ENCODE measurements at regions not wholly inside any gene's neighbourhood (a gene's known extent, or its start where the extent isn't known, plus 50 kb on each side); places are given as distances from the start of the nearest gene placed in this dataset.
A peak's percentile ranks its signal among the peaks of the same experiment; 100 is the strongest.

DNA sequence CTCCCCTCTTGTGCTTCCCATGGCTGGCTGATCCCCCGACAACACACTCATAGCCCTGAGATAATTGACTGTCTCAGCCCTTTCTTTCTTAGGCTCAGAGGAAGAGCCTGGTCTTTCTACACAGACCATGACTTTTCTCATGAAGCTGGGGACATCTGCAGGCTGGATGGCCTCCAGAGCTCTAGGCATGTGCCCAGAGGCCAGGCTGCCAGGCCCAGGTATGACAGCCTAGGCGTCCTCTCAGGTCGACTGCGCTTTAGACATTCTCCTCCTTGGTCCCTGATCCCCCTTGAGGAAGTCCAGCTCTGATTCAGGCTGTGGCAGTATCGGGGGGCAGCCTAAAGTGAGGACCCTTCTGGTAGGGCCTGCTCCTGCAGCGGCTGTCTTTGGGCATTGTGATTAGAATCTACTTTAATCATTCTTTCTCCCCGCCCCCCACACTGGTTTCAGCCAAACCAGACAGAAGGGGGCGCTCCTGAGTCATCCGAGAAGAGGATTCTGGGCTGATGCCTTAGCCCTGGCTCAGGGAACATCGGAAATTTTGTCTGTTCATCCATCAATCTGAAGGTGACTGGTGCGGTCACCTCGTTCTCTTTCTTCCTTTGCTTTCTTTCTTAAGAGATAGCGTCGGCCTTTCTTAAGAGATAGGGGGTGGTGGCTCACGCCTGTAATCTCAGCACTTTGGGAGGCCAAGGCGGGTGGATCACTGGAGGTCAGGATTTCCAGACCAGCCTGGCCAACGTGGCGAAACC is 66.5 kb upstream of the HSPA9 start:
- Histone ChIP-seq H3K36me3 (ENCODE audit: control insufficient read depth, low read length) (no peaks in the 10 kb centered on the region), H3K4me3 (ENCODE audit: low read length) (no peak overlapping the region), H3K27ac (ENCODE audit: low read depth, low read length) (no peak overlapping the region), H4K20me1 (ENCODE audit: control insufficient read depth, insufficient read depth, low read depth, low read length) (no peaks in the 10 kb centered on the region), H3K27me3 (ENCODE audit: control insufficient read depth, low read length) (no peaks in the 10 kb centered on the region; the same call in 1 of the 2 replicates), H3K79me2 (ENCODE audit: control insufficient read depth, low read length) (no peaks in the 10 kb centered on the region), H3K9me2 (replicated peaks; ENCODE audit: control insufficient read depth, low read length) (no peaks in the 10 kb centered on the region), H3K4me1 (ENCODE audit: control insufficient read depth, low read length) (no peaks in the 10 kb centered on the region), H3F3A (ENCODE audit: control insufficient read depth, insufficient read depth) (no peaks in the 10 kb centered on the region), H3K4me2 (ENCODE audit: low read length) (no peak overlapping the region), H3K9me3 (ENCODE audit: control insufficient read depth, insufficient read depth, low read length) (no peaks in the 10 kb centered on the region)
- TF ChIP-seq EZH2phosphoT487 (IDR thresholded peaks at IDR 0.05; ENCODE audit: borderline replicate concordance, low read length) (no peak), CTCF (IDR thresholded peaks at IDR 0.05; ENCODE audit: low read depth, low read length, poor library complexity, severe bottlenecking) (peak; percentile 84)

DNA sequence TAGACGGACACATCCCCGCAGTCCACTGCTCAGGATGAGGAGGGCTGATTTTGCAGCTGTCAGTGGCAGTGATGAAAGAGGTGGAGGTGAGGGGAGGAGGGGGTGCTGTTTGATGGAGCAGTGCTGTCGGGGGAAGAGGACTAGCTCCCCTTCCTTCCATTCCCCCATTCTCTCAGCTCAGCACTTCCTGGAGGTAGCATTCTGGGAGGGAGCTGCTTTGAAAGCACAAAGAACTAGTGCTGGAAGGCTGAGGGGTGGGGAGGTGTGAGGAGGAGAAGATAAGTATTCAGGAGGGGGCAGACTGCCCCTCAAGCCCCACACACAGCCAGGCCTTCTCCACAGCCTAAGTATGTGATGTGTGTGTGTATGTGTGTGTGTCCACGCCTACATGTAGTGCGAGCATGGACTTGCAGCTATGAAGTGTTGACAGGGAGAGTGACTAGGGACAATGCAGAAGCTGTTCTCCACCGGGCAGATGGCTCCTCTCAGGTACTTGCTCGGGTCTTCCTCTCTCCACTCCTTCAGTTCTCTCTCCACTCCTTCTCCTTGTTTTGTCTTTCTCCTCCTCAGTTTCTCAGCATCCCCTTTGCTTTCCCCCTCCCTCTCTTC is 65.5 kb upstream of the HSPA9 start:
- H3K4me3 ChIP-seq (ENCODE audit: low read length), result no peak overlapping the region
- H3K4me2 ChIP-seq (ENCODE audit: low read length), result no peak overlapping the region
- no peak for TF ChIP-seq CTCF (IDR thresholded peaks at IDR 0.05; ENCODE audit: low read depth, low read length, poor library complexity, severe bottlenecking)
- no peak for TF ChIP-seq EZH2phosphoT487 (IDR thresholded peaks at IDR 0.05; ENCODE audit: borderline replicate concordance, low read length)

GRCh38 chr5:138640138-138640537 is 64.9 kb upstream of the HSPA9 start:
- H3F3A ChIP-seq (ENCODE audit: control insufficient read depth, insufficient read depth), result no peaks in the 10 kb centered on the region
- H3K4me3 ChIP-seq (ENCODE audit: low read length), result no peak overlapping the region
- H3K36me3 ChIP-seq (ENCODE audit: control insufficient read depth, low read length), result no peaks in the 10 kb centered on the region
- H3K79me2 ChIP-seq (ENCODE audit: control insufficient read depth, low read length), result no peaks in the 10 kb centered on the region
- H4K20me1 ChIP-seq (ENCODE audit: control insufficient read depth, insufficient read depth, low read depth, low read length), result no peaks in the 10 kb centered on the region
- no peaks in the 10 kb centered on the region; the same call in 1 of the 2 replicates for H3K27me3 ChIP-seq (ENCODE audit: control insufficient read depth, low read length)
- H3K9me3 ChIP-seq (ENCODE audit: control insufficient read depth, insufficient read depth, low read length), result no peaks in the 10 kb centered on the region
- H3K4me2 ChIP-seq (ENCODE audit: low read length), result no peak overlapping the region
- TF ChIP-seq CTCF (IDR thresholded peaks at IDR 0.05; ENCODE audit: low read depth, low read length, poor library complexity, severe bottlenecking), result no peak
- no peak for TF ChIP-seq EZH2phosphoT487 (IDR thresholded peaks at IDR 0.05; ENCODE audit: borderline replicate concordance, low read length)
- no peak overlapping the region for H3K27ac ChIP-seq (ENCODE audit: low read depth, low read length)
- no peaks in the 10 kb centered on the region for H3K9me2 ChIP-seq (replicated peaks; ENCODE audit: control insufficient read depth, low read length)
- no peaks in the 10 kb centered on the region for H3K4me1 ChIP-seq (ENCODE audit: control insufficient read depth, low read length)

More for the DNA sequence above, 65.5 kb upstream of the HSPA9 start:
- Histone ChIP-seq H3K36me3 (ENCODE audit: control insufficient read depth, low read length) (no peaks in the 10 kb centered on the region), H3K9me2 (replicated peaks; ENCODE audit: control insufficient read depth, low read length) (no peaks in the 10 kb centered on the region), H3K4me1 (ENCODE audit: control insufficient read depth, low read length) (no peaks in the 10 kb centered on the region), H4K20me1 (ENCODE audit: control insufficient read depth, insufficient read depth, low read depth, low read length) (no peaks in the 10 kb centered on the region), H3K27me3 (ENCODE audit: control insufficient read depth, low read length) (no peaks in the 10 kb centered on the region; the same call in 1 of the 2 replicates), H3K27ac (ENCODE audit: low read depth, low read length) (no peak overlapping the region), H3K9me3 (ENCODE audit: control insufficient read depth, insufficient read depth, low read length) (no peaks in the 10 kb centered on the region), H3F3A (ENCODE audit: control insufficient read depth, insufficient read depth) (no peaks in the 10 kb centered on the region), H3K79me2 (ENCODE audit: control insufficient read depth, low read length) (no peaks in the 10 kb centered on the region)
